ENCODE measurements at regions not wholly inside any gene's neighbourhood (a gene's known extent, or its start where the extent isn't known, plus 50 kb on each side); places are given as distances from the start of the nearest gene placed in this dataset.

DNA sequence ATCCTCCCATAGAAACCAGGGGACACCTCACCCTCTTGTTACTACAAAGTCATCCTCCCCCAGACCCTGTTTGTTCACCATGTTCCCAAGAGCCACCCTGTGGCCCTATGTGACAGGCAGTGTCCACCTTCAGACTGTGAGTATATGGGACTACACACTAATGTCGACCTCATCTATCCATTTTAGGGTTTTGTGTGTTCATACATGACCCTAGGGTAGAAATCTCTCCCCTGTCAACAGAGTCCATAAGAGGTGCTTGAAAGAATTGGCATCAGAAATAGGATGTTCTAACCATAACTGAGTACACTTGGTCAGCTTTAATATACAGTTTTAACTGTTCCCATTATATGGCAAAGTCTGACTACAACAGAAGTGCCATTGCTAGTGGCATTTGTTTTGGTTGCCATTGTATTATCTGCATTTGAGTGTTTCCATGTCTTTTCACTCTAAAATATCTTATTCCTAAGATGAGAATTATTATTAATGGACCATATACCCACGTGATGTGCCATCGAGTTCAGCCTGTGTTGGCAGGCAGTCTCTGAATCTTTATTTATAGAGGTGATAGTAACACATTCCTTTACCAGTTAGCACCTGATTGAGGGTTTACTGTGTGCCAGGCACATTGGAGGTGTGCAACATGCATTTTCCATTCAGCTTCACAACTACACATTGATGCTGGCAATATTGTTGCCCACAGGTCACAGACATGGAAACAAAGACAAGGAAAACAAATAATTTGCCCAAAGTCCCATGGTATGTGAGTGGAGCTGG, 590.6 kb upstream of the IGFBP3 start:
- H3K9me3 ChIP-seq (ENCODE audit: control insufficient read depth, insufficient read depth, low read length): no peaks in the 10 kb centered on the region
- no peak for DNase-seq (ENCODE audit: low read depth in 4 of 6, low spot score in 6 of 6)
- H3K27ac ChIP-seq (ENCODE audit: low read depth, low read length): no peak overlapping the region
- H3K4me1 ChIP-seq (ENCODE audit: control insufficient read depth, insufficient read depth, low read length): no peaks in the 10 kb centered on the region
- no peaks in the 10 kb centered on the region for H3K36me3 ChIP-seq (ENCODE audit: control insufficient read depth, insufficient read depth, low read length)
- H3K27me3 ChIP-seq (ENCODE audit: control insufficient read depth, insufficient read depth, low read length): no peaks in the 10 kb centered on the region
- H3K4me3 ChIP-seq (ENCODE audit: low read depth, low read length): no peak overlapping the region
- WGBS (ENCODE audit: insufficient coverage): no CpG with 5 or more reads among the region's 3 CpGs

DNA sequence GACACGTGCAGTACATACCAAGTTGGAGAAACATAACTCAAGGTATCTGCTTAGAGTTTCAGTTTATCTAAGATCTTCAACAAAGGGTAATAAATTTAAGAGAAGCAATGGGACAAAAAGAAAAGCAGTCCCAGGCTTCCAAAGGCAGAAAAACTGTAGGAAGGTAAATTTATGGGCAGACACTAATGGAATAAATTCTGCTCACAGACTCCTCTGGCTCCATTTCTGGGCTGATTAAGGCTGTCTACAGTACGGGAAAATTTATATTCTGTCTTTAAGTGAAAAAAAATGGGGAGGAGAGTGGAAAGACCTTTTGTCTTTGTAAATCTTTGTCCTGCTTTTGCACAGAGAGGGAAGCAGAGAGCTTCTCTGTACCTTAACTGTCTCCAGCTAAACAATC, 587.5 kb upstream of the IGFBP3 start:
- 40% methylated on average over 1 of the region's 2 CpGs for WGBS (ENCODE audit: insufficient coverage)
- Histone ChIP-seq H3K36me3 (ENCODE audit: control insufficient read depth, insufficient read depth, low read length) (no peaks in the 10 kb centered on the region), H3K9me3 (ENCODE audit: control insufficient read depth, insufficient read depth, low read length) (no peaks in the 10 kb centered on the region), H3K4me1 (ENCODE audit: control insufficient read depth, insufficient read depth, low read length) (no peaks in the 10 kb centered on the region), H3K4me3 (ENCODE audit: low read depth, low read length) (no peak overlapping the region), H3K27ac (ENCODE audit: low read depth, low read length) (no peak overlapping the region), H3K27me3 (ENCODE audit: control insufficient read depth, insufficient read depth, low read length) (no peaks in the 10 kb centered on the region)
- DNase-seq (ENCODE audit: low read depth in 4 of 6, low spot score in 6 of 6): peak in 1 of 6 donors; percentile 10

DNA sequence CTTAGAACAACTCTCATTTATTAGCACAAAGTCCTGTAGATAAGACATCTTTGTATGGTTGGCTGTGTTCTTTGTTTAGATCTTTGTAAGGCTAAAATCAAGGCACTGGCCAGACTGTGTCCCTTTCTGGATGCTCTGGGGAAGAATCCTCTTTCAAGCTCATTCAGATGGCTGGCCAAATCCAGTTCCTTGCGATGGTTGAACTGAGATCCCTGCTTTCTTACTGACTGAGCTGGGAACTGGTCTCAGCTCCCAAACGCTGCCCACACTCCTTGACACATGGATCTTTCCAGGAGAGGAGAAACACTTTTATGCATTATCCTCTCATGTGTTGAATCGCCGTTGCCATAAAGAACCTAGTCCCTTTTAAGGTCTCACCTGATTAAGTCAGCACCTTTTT, 586.5 kb upstream of the IGFBP3 start:
- WGBS (ENCODE audit: insufficient coverage): 44% methylated on average over 2 of the region's 4 CpGs
- Histone ChIP-seq H3K9me3 (ENCODE audit: control insufficient read depth, insufficient read depth, low read length) (no peaks in the 10 kb centered on the region), H3K4me1 (ENCODE audit: control insufficient read depth, insufficient read depth, low read length) (no peaks in the 10 kb centered on the region), H3K27ac (ENCODE audit: low read depth, low read length) (no peak overlapping the region), H3K27me3 (ENCODE audit: control insufficient read depth, insufficient read depth, low read length) (no peaks in the 10 kb centered on the region), H3K4me3 (ENCODE audit: low read depth, low read length) (no peak overlapping the region), H3K36me3 (ENCODE audit: control insufficient read depth, insufficient read depth, low read length) (no peaks in the 10 kb centered on the region)
- DNase-seq (ENCODE audit: low read depth in 4 of 6, low spot score in 6 of 6): no peak

GRCh38 chr7:46494441-46494840, 573.4 kb upstream of the IGFBP3 start:
- Histone ChIP-seq H3K27me3 (ENCODE audit: control insufficient read depth, insufficient read depth, low read length) (no peaks in the 10 kb centered on the region), H3K4me1 (ENCODE audit: control insufficient read depth, insufficient read depth, low read length) (no peaks in the 10 kb centered on the region), H3K36me3 (ENCODE audit: control insufficient read depth, insufficient read depth, low read length) (no peaks in the 10 kb centered on the region), H3K9me3 (ENCODE audit: control insufficient read depth, insufficient read depth, low read length) (no peaks in the 10 kb centered on the region), H3K27ac (ENCODE audit: low read depth, low read length) (no peak overlapping the region), H3K4me3 (ENCODE audit: low read depth, low read length) (no peak overlapping the region)
- no CpG with 5 or more reads among the region's 3 CpGs for WGBS (ENCODE audit: insufficient coverage)
- no peak for DNase-seq (ENCODE audit: low read depth in 4 of 6, low spot score in 6 of 6)

GRCh38 chr7:46494028-46494427, 573.0 kb upstream of the IGFBP3 start:
- Histone ChIP-seq H3K27ac (ENCODE audit: low read depth, low read length) (no peak overlapping the region), H3K4me1 (ENCODE audit: control insufficient read depth, insufficient read depth, low read length) (no peaks in the 10 kb centered on the region)

DNA sequence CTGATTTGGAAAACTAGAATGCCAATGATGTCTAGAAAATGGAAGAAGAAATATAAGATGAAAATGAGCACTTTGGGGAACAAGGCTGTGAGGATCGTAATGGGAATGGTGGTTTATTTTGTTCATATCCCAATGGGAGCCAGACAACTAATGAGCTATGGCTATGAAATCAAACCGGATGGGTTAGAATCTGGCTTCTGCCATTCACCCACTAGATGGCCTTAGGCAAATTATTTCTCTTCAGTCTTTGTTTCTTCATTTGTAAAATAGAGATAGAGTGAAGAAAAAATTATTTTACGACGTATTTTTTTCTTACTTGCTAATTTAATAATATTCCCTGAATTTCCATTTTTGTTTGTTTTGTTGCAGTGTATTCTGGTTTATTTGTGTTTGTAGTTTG, 572.1 kb upstream of the IGFBP3 start:
- Histone ChIP-seq H3K36me3 (ENCODE audit: control insufficient read depth, insufficient read depth, low read length) (no peaks in the 10 kb centered on the region), H3K27ac (ENCODE audit: low read depth, low read length) (no peak overlapping the region), H3K4me3 (ENCODE audit: low read depth, low read length) (no peak overlapping the region), H3K9me3 (ENCODE audit: control insufficient read depth, insufficient read depth, low read length) (no peaks in the 10 kb centered on the region), H3K27me3 (ENCODE audit: control insufficient read depth, insufficient read depth, low read length) (no peaks in the 10 kb centered on the region), H3K4me1 (ENCODE audit: control insufficient read depth, insufficient read depth, low read length) (no peaks in the 10 kb centered on the region)
- no peak for DNase-seq (ENCODE audit: low read depth in 4 of 6, low spot score in 6 of 6)
- WGBS (ENCODE audit: insufficient coverage): 100% methylated on average over 1 of the region's 4 CpGs

More at GRCh38 chr7:46494028-46494427, 573.0 kb upstream of the IGFBP3 start:
- no peak overlapping the region for H3K4me3 ChIP-seq (ENCODE audit: low read depth, low read length)
- no peaks in the 10 kb centered on the region for H3K9me3 ChIP-seq (ENCODE audit: control insufficient read depth, insufficient read depth, low read length)
- no peaks in the 10 kb centered on the region for H3K27me3 ChIP-seq (ENCODE audit: control insufficient read depth, insufficient read depth, low read length)
- no peak for DNase-seq (ENCODE audit: low read depth in 4 of 6, low spot score in 6 of 6)
- no peaks in the 10 kb centered on the region for H3K36me3 ChIP-seq (ENCODE audit: control insufficient read depth, insufficient read depth, low read length)

- Histone ChIP-seq H3K36me3 (ENCODE audit: control insufficient read depth, insufficient read depth, low read length) (no peaks in the 10 kb centered on the region), H3K4me1 (ENCODE audit: control insufficient read depth, insufficient read depth, low read length) (no peaks in the 10 kb centered on the region), H3K9me3 (ENCODE audit: control insufficient read depth, insufficient read depth, low read length) (no peaks in the 10 kb centered on the region), H3K27me3 (ENCODE audit: control insufficient read depth, insufficient read depth, low read length) (no peaks in the 10 kb centered on the region), H3K27ac (ENCODE audit: low read depth, low read length) (no peak overlapping the region), H3K4me3 (ENCODE audit: low read depth, low read length) (no peak overlapping the region)
- no peak for DNase-seq (ENCODE audit: low read depth in 4 of 6, low spot score in 6 of 6)
- WGBS (ENCODE audit: insufficient coverage): no CpG with 5 or more reads among the region's 1 CpG
Measured at GRCh38 chr7:46492466-46492865, 571.4 kb upstream of the IGFBP3 start.

GRCh38 chr7:46490406-46490805, 569.3 kb upstream of the IGFBP3 start:
- Histone ChIP-seq H3K4me3 (ENCODE audit: low read depth, low read length) (no peak overlapping the region), H3K9me3 (ENCODE audit: control insufficient read depth, insufficient read depth, low read length) (no peaks in the 10 kb centered on the region), H3K27ac (ENCODE audit: low read depth, low read length) (no peak overlapping the region), H3K27me3 (ENCODE audit: control insufficient read depth, insufficient read depth, low read length) (no peaks in the 10 kb centered on the region), H3K4me1 (ENCODE audit: control insufficient read depth, insufficient read depth, low read length) (no peaks in the 10 kb centered on the region), H3K36me3 (ENCODE audit: control insufficient read depth, insufficient read depth, low read length) (no peaks in the 10 kb centered on the region)
- no CpG with 5 or more reads among the region's 1 CpG for WGBS (ENCODE audit: insufficient coverage)
- DNase-seq (ENCODE audit: low read depth in 4 of 6, low spot score in 6 of 6): no peak

DNA sequence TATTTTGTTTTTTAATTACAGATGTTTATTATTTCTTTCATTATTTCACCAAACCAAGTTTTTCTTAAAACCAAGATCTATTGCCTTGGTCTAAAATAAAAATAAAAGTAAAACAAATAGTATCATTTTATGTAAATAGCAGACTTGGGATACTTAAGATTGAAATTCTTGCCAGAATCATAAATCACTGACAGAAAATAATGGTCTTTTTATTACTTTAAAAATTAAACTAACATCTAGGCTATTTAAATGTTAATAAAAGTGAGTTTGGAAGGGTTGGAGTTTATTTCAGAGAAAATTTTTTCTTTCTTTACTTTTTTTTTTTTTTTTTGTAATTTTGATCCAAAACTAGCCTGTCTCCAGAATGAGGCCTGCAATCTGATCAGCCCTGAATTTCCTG, 568.0 kb upstream of the IGFBP3 start:
- Histone ChIP-seq H3K27ac (ENCODE audit: low read depth, low read length) (no peak overlapping the region), H3K4me1 (ENCODE audit: control insufficient read depth, insufficient read depth, low read length) (no peaks in the 10 kb centered on the region)
- no peak for DNase-seq (ENCODE audit: low read depth in 4 of 6, low spot score in 6 of 6)

GRCh38 chr7:46488607-46489006, 567.5 kb upstream of the IGFBP3 start:
- no peaks in the 10 kb centered on the region for H3K4me1 ChIP-seq (ENCODE audit: control insufficient read depth, insufficient read depth, low read length)
- H3K9me3 ChIP-seq (ENCODE audit: control insufficient read depth, insufficient read depth, low read length): no peaks in the 10 kb centered on the region
- H3K36me3 ChIP-seq (ENCODE audit: control insufficient read depth, insufficient read depth, low read length): no peaks in the 10 kb centered on the region
- no CpG with 5 or more reads among the region's 2 CpGs for WGBS (ENCODE audit: insufficient coverage)
- no peaks in the 10 kb centered on the region for H3K27me3 ChIP-seq (ENCODE audit: control insufficient read depth, insufficient read depth, low read length)
- H3K27ac ChIP-seq (ENCODE audit: low read depth, low read length): no peak overlapping the region
- no peak overlapping the region for H3K4me3 ChIP-seq (ENCODE audit: low read depth, low read length)
- no peak for DNase-seq (ENCODE audit: low read depth in 4 of 6, low spot score in 6 of 6)

More for the DNA sequence above, 568.0 kb upstream of the IGFBP3 start:
- no peaks in the 10 kb centered on the region for H3K27me3 ChIP-seq (ENCODE audit: control insufficient read depth, insufficient read depth, low read length)
- H3K4me3 ChIP-seq (ENCODE audit: low read depth, low read length): no peak overlapping the region
- H3K36me3 ChIP-seq (ENCODE audit: control insufficient read depth, insufficient read depth, low read length): no peaks in the 10 kb centered on the region
- no peaks in the 10 kb centered on the region for H3K9me3 ChIP-seq (ENCODE audit: control insufficient read depth, insufficient read depth, low read length)

All from spinal cord (tissue), 9 donors.